ENCODE measurements at regions not wholly inside any gene's neighbourhood (a gene's known extent, or its start where the extent isn't known, plus 50 kb on each side); places are given as distances from the start of the nearest gene placed in this dataset.

DNA sequence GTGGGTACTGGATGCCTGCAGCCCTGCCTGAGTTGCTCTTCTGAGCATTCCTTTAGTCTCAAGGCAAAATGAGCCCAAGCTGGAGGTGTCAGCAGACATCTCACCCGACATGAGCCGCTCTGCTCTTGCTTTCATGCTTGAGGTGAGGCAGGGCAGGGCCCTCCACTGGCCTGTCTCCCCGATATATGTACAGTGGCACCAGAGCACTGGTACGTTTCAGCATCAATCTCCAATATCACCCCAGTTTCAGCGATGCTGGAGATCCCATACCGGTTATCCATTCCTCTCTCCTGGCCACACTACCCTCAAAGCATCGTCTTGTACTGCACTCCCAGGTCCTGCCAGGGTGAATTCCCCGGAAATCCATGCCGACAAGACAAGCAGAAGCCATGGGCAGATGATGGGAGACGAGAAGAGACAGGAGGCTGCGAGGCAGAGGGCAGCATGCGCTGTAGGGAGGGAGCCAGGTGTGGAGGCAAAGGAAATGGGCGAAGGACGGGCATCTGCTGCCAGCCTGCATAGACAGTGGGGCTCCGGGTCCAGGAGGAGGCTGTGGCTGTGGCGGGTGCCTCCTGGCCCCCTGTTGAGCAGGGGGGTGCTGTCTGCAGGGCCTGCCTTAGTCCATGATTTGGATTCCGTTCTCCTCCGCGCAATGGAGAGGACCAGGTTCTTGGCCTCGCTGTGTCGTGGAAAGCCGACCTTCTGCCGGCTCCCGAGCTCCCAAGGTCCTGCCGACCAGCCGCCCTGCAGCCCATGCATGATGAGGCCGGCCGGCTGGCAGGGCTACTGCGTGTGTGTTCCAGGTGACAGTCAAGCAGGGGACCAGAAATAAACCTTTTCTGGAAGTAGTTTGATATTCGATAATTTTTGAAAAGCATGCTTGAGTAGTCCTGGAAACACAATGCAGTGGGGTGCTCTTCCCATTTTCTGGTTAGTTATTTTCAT, 152.2 kb upstream of the IRX2 start:
- Mint-ChIP-seq H3K27ac (no peak overlapping the region), H3K36me3 (ENCODE audit: low read depth) (no peaks in the 10 kb centered on the region), H3K9me3 (peaks cover 4% of the 10 kb centered on the region), H3K27me3 (no peaks in the 10 kb centered on the region), H3K4me1 (no peaks in the 10 kb centered on the region), H3K4me3 (no peak overlapping the region)
- ATAC-seq (ENCODE audit: low read depth) = no peak
- POLR2A ChIA-PET = no interaction called here
- intact Hi-C loops (cut with micrococcal nuclease) = no loop called here
- CTCF ChIA-PET = no interaction called here
- no peak for DNase-seq
- TF ChIP-seq CTCF (IDR thresholded peaks at IDR 0.05) = no peak

- Mint-ChIP-seq H3K9me3 (peaks cover 4% of the 10 kb centered on the region), H3K4me1 (no peaks in the 10 kb centered on the region)
These were observed 151.3 kb upstream of the IRX2 start for GRCh38 chr5:2902742-2903297.

GRCh38 chr5:2902186-2902585, 150.7 kb upstream of the IRX2 start:
- Mint-ChIP-seq H3K9me3 (peaks cover 4% of the 10 kb centered on the region), H3K27ac (no peak overlapping the region), H3K36me3 (ENCODE audit: low read depth) (no peaks in the 10 kb centered on the region), H3K4me1 (no peaks in the 10 kb centered on the region), H3K27me3 (no peaks in the 10 kb centered on the region), H3K4me3 (no peak overlapping the region)
- DNase-seq (no peak), ATAC-seq (ENCODE audit: low read depth) (no peak)
- intact Hi-C loops (cut with micrococcal nuclease) = no loop called here
- CTCF ChIA-PET = no interaction called here
- POLR2A ChIA-PET = no interaction called here
- no peak for TF ChIP-seq CTCF (IDR thresholded peaks at IDR 0.05)

More at GRCh38 chr5:2902742-2903297, 151.3 kb upstream of the IRX2 start:
- no peak overlapping the region for H3K4me3 Mint-ChIP-seq
- ATAC-seq (ENCODE audit: low read depth) = no peak
- H3K27me3 Mint-ChIP-seq = no peaks in the 10 kb centered on the region
- no peak for TF ChIP-seq CTCF (IDR thresholded peaks at IDR 0.05)
- intact Hi-C loops (cut with micrococcal nuclease) = no loop called here
- no peak for DNase-seq
- no peaks in the 10 kb centered on the region for H3K36me3 Mint-ChIP-seq (ENCODE audit: low read depth)
- no peak overlapping the region for H3K27ac Mint-ChIP-seq
- ChIA-PET CTCF (no interaction called here), POLR2A (no interaction called here)

- intact Hi-C loops (cut with micrococcal nuclease) = no loop called here
- Mint-ChIP-seq H3K27ac (no peak overlapping the region), H3K36me3 (ENCODE audit: low read depth) (no peaks in the 10 kb centered on the region), H3K27me3 (no peaks in the 10 kb centered on the region), H3K4me1 (no peaks in the 10 kb centered on the region), H3K9me3 (peaks cover 4% of the 10 kb centered on the region), H3K4me3 (no peak overlapping the region)
- ChIA-PET POLR2A (no interaction called here), CTCF (no interaction called here)
- no peak for TF ChIP-seq CTCF (IDR thresholded peaks at IDR 0.05)
- DNase-seq (no peak), ATAC-seq (ENCODE audit: low read depth) (no peak)
These were observed 150.0 kb upstream of the IRX2 start for GRCh38 chr5:2901511-2901910.

DNA sequence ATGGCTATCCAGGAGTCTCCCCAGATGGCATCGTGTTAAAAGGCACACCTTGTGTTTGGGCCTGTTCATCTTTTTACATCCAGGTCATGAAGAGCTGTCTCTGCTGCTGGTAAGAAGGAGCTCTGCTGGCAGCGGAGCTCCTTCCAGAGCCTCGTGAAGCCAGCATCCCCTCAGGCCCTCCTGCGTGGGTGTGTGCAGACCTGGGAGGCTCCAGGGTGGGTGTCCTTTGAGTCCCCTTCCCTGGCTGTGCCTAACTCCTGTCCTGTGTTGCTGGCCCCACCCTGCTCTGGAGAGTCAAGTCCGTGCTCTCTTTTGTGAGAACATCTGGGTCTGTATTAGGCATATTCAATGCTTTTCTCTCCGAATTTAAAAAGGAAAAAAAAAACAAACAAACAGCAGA, 149.6 kb upstream of the IRX2 start:
- Mint-ChIP-seq H3K27ac (no peak overlapping the region), H3K4me1 (no peaks in the 10 kb centered on the region), H3K4me3 (no peak overlapping the region), H3K27me3 (no peaks in the 10 kb centered on the region), H3K9me3 (peaks cover 4% of the 10 kb centered on the region), H3K36me3 (ENCODE audit: low read depth) (no peaks in the 10 kb centered on the region)
- ChIA-PET POLR2A (no interaction called here), CTCF (no interaction called here)
- ATAC-seq (ENCODE audit: low read depth) (no peak), DNase-seq (no peak)
- no peak for TF ChIP-seq CTCF (IDR thresholded peaks at IDR 0.05)
- intact Hi-C loops (cut with micrococcal nuclease) = no loop called here

All from activated B cell treated with CpG ODN at 0.5 μM for 24 hours (primary cell).